NCI-H187 treated with DMSO at 0.1 percent for 48 hours (cell line): ENCODE measurements at regions not wholly inside any gene's neighbourhood (a gene's known extent, or its start where the extent isn't known, plus 50 kb on each side); places are given as distances from the start of the nearest gene placed in this dataset.
"Not testable (repeated sequence)": the region's sequence is repeated elsewhere in the genome, so short reads cannot be mapped to it uniquely, and the experiment has no call there.

ENCODE experiments used
- DNase-seq: peaks from one replicate; lab custom pipeline; 2025; lab: John Stamatoyannopoulos, UW

GRCh38 chr1:117754061-117754969 lies 148.5 kb downstream of the TENT5C start:
- peak; percentile 42 for DNase-seq

GRCh38 chr1:117757668-117758067 lies 151.8 kb downstream of the TENT5C start:
- no peak for DNase-seq

GRCh38 chr1:117758444-117759316 lies 152.8 kb downstream of the TENT5C start:
- DNase-seq: peak; percentile 59

GRCh38 chr1:117759535-117759934 lies 153.7 kb downstream of the TENT5C start:
- no peak for DNase-seq

- no peak for DNase-seq
These were observed 154.2 kb downstream of the TENT5C start for GRCh38 chr1:117760069-117760468.

GRCh38 chr1:117760485-117760884 lies 154.6 kb downstream of the TENT5C start:
- no peak for DNase-seq

GRCh38 chr1:117767756-117768155 lies 161.7 kb downstream of the GDAP2 start:
- DNase-seq: not testable (repeated sequence)

- DNase-seq: no peak
These were observed 158.4 kb downstream of the GDAP2 start for GRCh38 chr1:117770981-117771531.

- no peak for DNase-seq
These were observed 150.1 kb downstream of the GDAP2 start for GRCh38 chr1:117779364-117779763.

- peak; percentile 10 for DNase-seq
These were observed 148.5 kb downstream of the GDAP2 start for GRCh38 chr1:117780687-117781475.

GRCh38 chr1:117782056-117782455 lies 147.4 kb downstream of the GDAP2 start:
- no peak for DNase-seq

- DNase-seq: no peak
These were observed 145.6 kb downstream of the GDAP2 start for GRCh38 chr1:117783606-117784396.

GRCh38 chr1:117788014-117788413 lies 141.4 kb downstream of the GDAP2 start:
- no peak for DNase-seq

GRCh38 chr1:117793413-117793812 lies 136.0 kb downstream of the GDAP2 start:
- no peak for DNase-seq

- no peak for DNase-seq
These were observed 135.3 kb downstream of the GDAP2 start for GRCh38 chr1:117794073-117794472.

GRCh38 chr1:117795190-117795589 lies 134.2 kb downstream of the GDAP2 start:
- no peak for DNase-seq

GRCh38 chr1:117795792-117796191 lies 133.6 kb downstream of the GDAP2 start:
- DNase-seq: no peak

- no peak for DNase-seq
These were observed 133.2 kb downstream of the GDAP2 start for GRCh38 chr1:117796226-117796625.

- DNase-seq: no peak
These were observed 130.9 kb downstream of the GDAP2 start for GRCh38 chr1:117798550-117798949.

- no peak for DNase-seq
These were observed 126.7 kb downstream of the GDAP2 start for GRCh38 chr1:117802531-117803257.
